Neutrophil (primary cell): ENCODE measurements at regions not wholly inside any gene's neighbourhood (a gene's known extent, or its start where the extent isn't known, plus 50 kb on each side); places are given as distances from the start of the nearest gene placed in this dataset.
"Not testable (repeated sequence)": the region's sequence is repeated elsewhere in the genome, so short reads cannot be mapped to it uniquely, and the experiment has no call there.

ENCODE experiments used
- H3K27ac ChIP-seq: fragments of 200-600 bp; sonication (generic); 2 replicates; pipeline ENCODE4 v1.5.1; 2016; ENCODE audit warnings: mild to moderate bottlenecking, moderate library complexity
- H3K27me3 ChIP-seq: fragments of 200-600 bp; sonication (generic); 2 replicates; pipeline ENCODE4 v1.6.0; 2016; ENCODE audit warnings: mild to moderate bottlenecking
- H3K36me3 ChIP-seq: fragments of 200-600 bp; sonication (generic); 2 replicates; pipeline ENCODE4 v1.5.1; 2017
- H3K4me1 ChIP-seq, 2 experiments: fragments of 200-600 bp in 1 of 2; sonication (generic) in 1 of 2; 1 replicate in 1 of 2; 2 replicates in 1 of 2; pipeline versions ENCODE4 v1.5.1 to v1.6.1; 2013 to 2016; ENCODE audit warnings: low read depth in 1 of 2, low read length in 1 of 2, mild to moderate bottlenecking in 1 of 2, moderate library complexity in 1 of 2; ENCODE audit not compliant: control insufficient read depth in 1 of 2, insufficient read depth in 1 of 2
- H3K4me3 ChIP-seq, 2 experiments: fragments of 200-600 bp in 1 of 2; sonication (generic) in 1 of 2; 1 replicate in 1 of 2; 2 replicates in 1 of 2; pipeline ENCODE4 v1.5.1; 2013 to 2016; ENCODE audit warnings: low read depth in 1 of 2, low read length in 1 of 2, mild to moderate bottlenecking in 1 of 2, moderate library complexity in 1 of 2
- H3K9me3 ChIP-seq: fragments of 200-600 bp; sonication (generic); 2 replicates; pipeline ENCODE4 v1.5.1; 2016
- CTCF ChIP-seq: fragments of 200-600 bp; sonication (generic); IDR thresholded peaks from 2 replicates; pipeline ENCODE4 v1.5.1; 2016; ENCODE audit warnings: antibody characterized with exemption

- H3K4me1 ChIP-seq: no peaks in the 10 kb centered on the region
- no peak overlapping the region for H3K27ac ChIP-seq
- peaks cover 22% of the 10 kb centered on the region for H3K27me3 ChIP-seq
- no peak overlapping the region for H3K4me3 ChIP-seq
- TF ChIP-seq CTCF: no peak
- H3K9me3 ChIP-seq: no peaks in the 10 kb centered on the region
- no peaks in the 10 kb centered on the region for H3K36me3 ChIP-seq
Observed at GRCh38 chr22:44639891-44640617, 62.0 kb upstream of the PRR5 start.

DNA sequence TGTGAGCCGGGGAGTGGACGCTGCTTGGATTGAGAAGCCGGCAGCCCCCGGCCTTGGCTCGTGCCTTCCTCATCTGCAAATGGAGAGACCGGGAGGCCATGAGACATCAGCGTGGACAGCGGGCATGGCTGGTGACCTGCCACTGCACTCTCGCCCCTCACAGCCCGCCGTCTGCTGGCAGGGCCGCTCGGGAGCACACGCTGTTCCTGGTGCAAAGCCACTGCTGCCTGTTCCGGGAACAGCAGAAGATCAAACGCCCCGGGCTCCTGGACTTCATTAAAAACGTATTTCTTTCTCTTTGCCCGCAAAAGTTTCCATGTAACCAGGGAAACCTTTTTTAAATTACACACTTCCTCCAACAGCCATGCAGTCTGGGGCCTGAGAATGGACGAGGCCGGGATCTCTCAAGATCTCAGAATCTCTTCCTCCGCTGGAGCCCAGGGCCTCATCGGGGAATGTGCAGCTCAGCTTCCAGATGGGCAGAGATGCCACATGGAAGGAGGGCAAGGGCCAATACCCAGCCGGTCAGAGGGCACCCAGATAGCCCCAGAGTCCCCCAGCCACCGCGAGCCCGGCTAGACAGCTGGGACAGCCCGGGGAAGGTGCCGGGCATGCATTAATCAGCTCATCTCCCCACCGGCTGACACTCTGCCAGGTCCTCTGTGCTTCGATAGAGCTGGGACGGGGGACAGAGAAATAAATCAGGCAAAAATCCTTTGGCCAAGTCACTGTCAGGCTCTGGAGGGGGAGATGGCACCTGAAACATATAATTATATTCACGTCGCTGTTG is 62.8 kb upstream of the PRR5 start:
- Histone ChIP-seq H3K36me3 (no peaks in the 10 kb centered on the region), H3K9me3 (no peaks in the 10 kb centered on the region), H3K4me3 (no peak overlapping the region), H3K27me3 (peaks cover 21% of the 10 kb centered on the region), H3K4me1 (no peaks in the 10 kb centered on the region), H3K27ac (no peak overlapping the region)
- TF ChIP-seq CTCF: no peak

DNA sequence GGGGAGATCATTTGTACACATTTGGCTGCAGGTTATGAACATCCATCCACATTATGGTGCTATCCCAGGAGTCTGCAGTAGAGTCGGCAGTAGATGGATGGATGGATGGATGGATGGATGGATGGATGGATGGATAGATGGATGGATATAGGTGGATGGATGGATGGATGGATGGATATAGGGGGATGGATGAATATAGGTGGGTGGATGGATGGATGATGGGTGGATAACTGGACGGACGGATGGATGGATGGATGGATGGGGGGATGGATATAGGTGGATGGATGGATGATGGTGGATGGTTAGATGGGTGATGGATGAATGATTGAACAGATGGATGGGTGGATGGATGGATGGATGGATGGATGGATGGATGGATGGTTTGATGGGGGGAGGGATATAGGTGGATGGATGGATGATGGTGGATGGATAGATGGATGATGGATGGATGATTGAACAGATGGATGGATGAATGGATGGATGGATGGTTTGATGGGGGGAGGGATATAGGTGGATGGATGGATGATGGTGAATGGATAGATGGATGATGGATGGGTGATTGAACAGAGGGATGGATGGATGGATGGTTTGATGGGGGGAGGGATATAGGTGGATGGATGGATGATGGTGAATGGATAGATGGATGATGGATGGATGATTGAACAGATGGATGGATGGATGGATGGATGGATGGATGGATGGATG is 65.3 kb upstream of the PRR5 start:
- peaks cover 21% of the 10 kb centered on the region for H3K27me3 ChIP-seq
- H3K36me3 ChIP-seq, H3K4me1 ChIP-seq: not testable (repeated sequence)

GRCh38 chr22:44635567-44635966 is 66.4 kb upstream of the PRR5 start:
- not testable (repeated sequence) for H3K27ac ChIP-seq, H3K4me3 ChIP-seq, H3K36me3 ChIP-seq, H3K4me1 ChIP-seq, H3K9me3 ChIP-seq
- H3K27me3 ChIP-seq: peaks cover 21% of the 10 kb centered on the region

More for the DNA sequence above, 65.3 kb upstream of the PRR5 start:
- H3K4me3 ChIP-seq, H3K27ac ChIP-seq, H3K9me3 ChIP-seq: not testable (repeated sequence)

DNA sequence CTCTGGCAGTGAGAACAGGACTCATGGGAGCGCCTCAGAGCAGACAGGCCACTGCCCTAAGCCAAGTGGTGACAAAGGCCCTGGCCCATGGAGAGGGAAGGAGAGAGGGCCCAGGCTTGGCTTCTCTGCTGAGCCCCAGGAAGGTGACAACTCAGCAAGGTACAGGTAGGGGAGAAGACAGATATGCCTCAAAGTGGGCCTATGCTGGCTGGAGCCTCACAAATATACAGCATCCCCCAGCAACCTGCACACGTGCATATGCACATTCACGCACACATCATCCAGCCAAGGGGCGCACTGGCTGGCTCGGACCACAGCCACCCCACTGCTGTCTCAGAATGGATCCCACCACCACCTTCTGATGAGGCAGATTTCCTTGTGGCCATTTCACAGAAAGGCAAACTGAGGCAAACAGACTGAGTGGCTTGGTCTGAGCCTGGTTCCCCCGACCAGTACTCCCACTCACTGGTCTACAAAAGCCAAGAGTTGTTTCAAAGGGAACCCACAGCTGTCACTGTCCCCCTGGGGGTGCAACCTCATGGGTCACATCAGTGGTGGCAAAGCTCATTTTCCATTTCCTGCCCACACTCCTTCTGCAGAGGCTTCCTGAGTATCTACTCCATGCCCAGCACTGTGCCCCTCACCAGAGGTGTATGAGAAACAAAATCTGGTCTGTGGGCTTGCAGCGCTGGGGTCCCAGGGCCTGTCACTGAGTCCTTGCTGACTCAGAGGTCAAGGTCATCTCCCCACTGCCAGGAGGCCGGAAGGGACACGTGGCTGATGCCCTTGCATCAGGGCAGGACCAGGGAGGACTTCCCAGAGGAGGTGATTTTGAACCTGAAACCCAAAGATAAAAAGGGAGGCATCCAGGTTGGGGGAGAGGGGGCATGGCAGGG is 67.3 kb upstream of the PRR5 start:
- H3K27me3 ChIP-seq: peaks cover 14% of the 10 kb centered on the region
- no peaks in the 10 kb centered on the region for H3K4me1 ChIP-seq
- no peak for TF ChIP-seq CTCF
- H3K4me3 ChIP-seq: no peak overlapping the region
- H3K9me3 ChIP-seq: no peaks in the 10 kb centered on the region
- H3K36me3 ChIP-seq: no peaks in the 10 kb centered on the region
- H3K27ac ChIP-seq: no peak overlapping the region

DNA sequence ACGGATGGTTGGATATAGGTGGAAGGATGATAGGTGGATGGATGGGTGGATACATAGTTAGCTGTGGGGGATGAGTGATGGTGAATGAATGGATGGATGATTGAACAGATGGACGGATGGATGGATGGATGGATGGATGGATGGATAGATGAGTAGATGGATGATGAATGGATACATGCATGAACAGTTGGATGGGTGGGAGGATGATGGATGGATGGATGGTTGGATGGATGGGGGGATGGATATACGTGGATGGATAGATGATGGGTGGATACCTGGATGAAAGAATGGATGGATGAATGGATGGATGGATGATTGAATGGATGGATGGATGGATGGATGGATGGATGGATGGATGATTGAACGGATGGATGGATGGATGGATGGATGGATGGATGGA is 68.4 kb upstream of the PRR5 start:
- H3K36me3 ChIP-seq: no peaks in the 10 kb centered on the region
- no peak for TF ChIP-seq CTCF
- no peaks in the 10 kb centered on the region for H3K9me3 ChIP-seq
- H3K4me3 ChIP-seq: no peak overlapping the region
- no peaks in the 10 kb centered on the region for H3K4me1 ChIP-seq
- H3K27ac ChIP-seq: no peak overlapping the region
- H3K27me3 ChIP-seq: peaks cover 4% of the 10 kb centered on the region
